Karpas-422 (cell line): ENCODE measurements at regions not wholly inside any gene's neighbourhood (a gene's known extent, or its start where the extent isn't known, plus 50 kb on each side); places are given as distances from the start of the nearest gene placed in this dataset. TPM values are rescaled to one million over a fixed set of nuclear protein-coding genes. Genes with fewer than 3 reads are reported as not detected.

ENCODE experiments used
- DNase-seq: peaks from one replicate; pipeline ENCODE4 v3.0.0-alpha.2; 2015
- H2AFZ ChIP-seq: fragments of 200-600 bp; sonication (generic); 2 replicates; pipeline ENCODE4 v1.6.1; 2014; ENCODE audit warnings: antibody characterized with exemption, low read length, mixed read lengths
- H3K27ac ChIP-seq: fragments of 200-600 bp; sonication (generic); 2 replicates; pipeline ENCODE4 v1.5.1; 2014; ENCODE audit warnings: mild to moderate bottlenecking, low read length, moderate library complexity
- H3K27me3 ChIP-seq: fragments of 200-600 bp; sonication (generic); 2 replicates; pipeline ENCODE4 v1.6.1; 2014; ENCODE audit warnings: low read length, mixed read lengths
- H3K36me3 ChIP-seq: fragments of 200-600 bp; sonication (generic); 2 replicates; pipeline ENCODE4 v1.6.1; 2014; ENCODE audit warnings: low read length, mixed read lengths; ENCODE audit not compliant: insufficient read depth
- H3K4me1 ChIP-seq: fragments of 200-600 bp; sonication (generic); 2 replicates; pipeline ENCODE4 v1.6.1; 2014; ENCODE audit warnings: mild to moderate bottlenecking, low read length, mixed read lengths
- H3K4me2 ChIP-seq: fragments of 200-600 bp; sonication (generic); 2 replicates; pipeline ENCODE4 v1.6.1; 2014; ENCODE audit warnings: low read length, low read depth, mild to moderate bottlenecking; ENCODE audit not compliant: poor library complexity, severe bottlenecking
- H3K4me3 ChIP-seq: fragments of 200-600 bp; sonication (generic); 2 replicates; pipeline ENCODE4 v1.5.1; 2014; ENCODE audit warnings: mild to moderate bottlenecking, antibody characterized with exemption, low read length, mixed read lengths
- H3K79me2 ChIP-seq: fragments of 200-600 bp; sonication (generic); 2 replicates; pipeline ENCODE4 v1.6.1; 2014; ENCODE audit warnings: mild to moderate bottlenecking, low read length, mixed read lengths
- H3K9ac ChIP-seq: fragments of 200-600 bp; sonication (generic); 2 replicates; pipeline ENCODE4 v1.6.0; 2014; ENCODE audit warnings: low read length
- H3K9me2 ChIP-seq: fragments of 200-600 bp; sonication (generic), shearing (Covaris generic); replicated peaks from 2 replicates; pipeline ENCODE4 v1.6.0; 2014; ENCODE audit warnings: mild to moderate bottlenecking, low read length, moderate library complexity; ENCODE audit not compliant: insufficient read depth
- H3K9me3 ChIP-seq: fragments of 300-700, 200-600 bp; sonication (generic); 2 replicates; pipeline ENCODE4 v1.6.1; 2014; ENCODE audit warnings: low read length, mixed read lengths
- H4K20me1 ChIP-seq: fragments of 200-600 bp; sonication (generic); 2 replicates; pipeline ENCODE4 v1.6.1; 2014; ENCODE audit warnings: mild to moderate bottlenecking, antibody characterized with exemption, low read length, low read depth; ENCODE audit not compliant: insufficient read depth
- small RNA-seq: library from RNA; depleted of rRNA; stranded (forward); fragments of <200 nt; gene quantifications from one replicate; pipeline ENCODE3, GENCODE V24; 2014

- Histone ChIP-seq H3K9ac (no peak overlapping the region), H3K9me2 (no peaks in the 10 kb centered on the region), H3K36me3 (no peaks in the 10 kb centered on the region), H3K79me2 (no peaks in the 10 kb centered on the region), H3K27ac (no peak overlapping the region), H2AFZ (no peak overlapping the region), H3K4me2 (no peak overlapping the region), H3K4me1 (no peaks in the 10 kb centered on the region), H3K4me3 (no peak overlapping the region), H3K9me3 (peaks cover 3% of the 10 kb centered on the region; the same call in 1 of the 2 replicates), H3K27me3 (no peaks in the 10 kb centered on the region), H4K20me1 (no peaks in the 10 kb centered on the region)
- DNase-seq = no peak
Measured at GRCh38 chr12:29843036-29843435, 59.3 kb upstream of the TMTC1 start.

DNA sequence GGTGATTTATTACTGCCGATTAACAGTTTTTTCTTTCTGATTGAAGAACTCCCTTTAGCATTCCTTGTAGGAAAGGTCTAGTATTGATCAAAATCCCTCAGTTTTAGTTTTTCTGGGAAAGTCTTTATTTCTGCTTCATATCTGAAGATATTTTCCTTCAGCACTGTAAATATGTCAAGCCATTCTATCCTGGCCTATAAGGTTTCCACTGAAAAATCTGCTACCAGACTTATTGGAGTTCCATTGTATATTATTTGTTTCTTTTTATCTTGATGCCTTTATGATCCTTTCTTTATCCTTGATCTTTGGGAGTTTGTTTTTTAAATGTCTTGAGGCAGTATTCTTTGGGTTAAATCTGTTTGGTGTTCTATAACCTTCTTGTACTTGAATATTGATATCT is 55.0 kb upstream of the TMTC1 start:
- Histone ChIP-seq H3K4me2 (no peak overlapping the region), H3K36me3 (no peaks in the 10 kb centered on the region), H2AFZ (no peak overlapping the region), H3K27me3 (no peaks in the 10 kb centered on the region), H3K9me3 (peaks cover 3% of the 10 kb centered on the region; the same call in 1 of the 2 replicates), H3K9me2 (no peaks in the 10 kb centered on the region), H3K79me2 (no peaks in the 10 kb centered on the region), H3K4me3 (no peak overlapping the region), H3K27ac (no peak overlapping the region), H4K20me1 (no peaks in the 10 kb centered on the region), H3K4me1 (no peaks in the 10 kb centered on the region), H3K9ac (no peak overlapping the region)
- no peak for DNase-seq

Small RNAs in the stretch of these regions (small RNA-seq; reads per million reads assigned to genes)
- gene AC023511.2 (not detected), gene RNA5SP356 (0.12 reads per million)
